HCT116 (cell line): ENCODE measurements at regions not wholly inside any gene's neighbourhood (a gene's known extent, or its start where the extent isn't known, plus 50 kb on each side); places are given as distances from the start of the nearest gene placed in this dataset.

Experiments used
- ATAC-seq: fragments of 200-7000 bp; cut with Tn5 transposase; 2 replicates; pipeline ENCODE4 v1.9.1; 2020; ENCODE audit warnings: mild to moderate bottlenecking, moderate library complexity
- BruUV-seq: library from RNA; stranded (reverse); fragments of 400-500 nt; replicated peaks from 2 replicates; lab custom pipeline; 2021; lab: Mats Ljungman, UMichigan
- CTCF ChIA-PET: fragments of 300-600 bp; sonication (Branson Sonifier 250); formaldehyde crosslinking; loops from one replicate; lab custom pipeline; 2021; ENCODE audit warnings: antibody characterized with exemption; lab: Charles Lee
- POLR2A ChIA-PET: fragments of 300-600, 350-600 bp; sonication (Branson Sonifier 250); formaldehyde crosslinking; loops from one replicate; lab custom pipeline; 2021; ENCODE audit warnings: antibody characterized with exemption; lab: Charles Lee
- RAD21 ChIA-PET, 2 experiments: fragments of 300-600 bp; sonication (Branson Sonifier 250); formaldehyde crosslinking; loops; one replicate each; lab custom pipeline; 2023; ENCODE audit warnings: low total read pairs in 2 of 2; ENCODE audit not compliant: uncharacterized antibody in 2 of 2, unreplicated experiment in 2 of 2, low non-redundant PET in 1 of 2; lab: Charles Lee
- DNase-seq: peaks from one replicate; pipeline ENCODE4 v3.0.0-alpha.2; 2010; ENCODE audit warnings: low read depth, low spot score
- H2AFZ ChIP-seq: fragments of 200-600 bp; shearing (Covaris generic), sonication (generic); 2 replicates; pipeline ENCODE4 v1.6.1; 2017; ENCODE audit warnings: low read depth, mixed run types, mixed read lengths, antibody characterized with exemption, low read length; ENCODE audit not compliant: poor library complexity, severe bottlenecking
- H3K27ac ChIP-seq: 2 replicates; pipeline ENCODE4 v1.5.1; 2012; ENCODE audit warnings: low read depth, low read length
- H3K27me3 ChIP-seq: fragments of 200-600 bp; sonication (generic); 2 replicates; pipeline ENCODE4 v1.6.1; 2016; ENCODE audit warnings: mixed run types, low read length, mixed read lengths; ENCODE audit not compliant: insufficient read depth
- H3K36me3 ChIP-seq, 2 experiments: fragments of 200-500 bp in 1 of 2; fragments of 200-600 bp in 1 of 2; sonication (Bioruptor generic) in 1 of 2; sonication (generic) in 1 of 2; 2 replicates each; pipeline versions ENCODE4 v1.5.1 to v1.6.1; 2014 to 2016; ENCODE audit warnings: low read length in 2 of 2, inconsistent platforms in 1 of 2, mixed read lengths in 1 of 2, mixed run types in 1 of 2; ENCODE audit not compliant: insufficient read depth in 2 of 2, control insufficient read depth in 1 of 2
- H3K4me1 ChIP-seq, 2 experiments: fragments of 200-600 bp in 1 of 2; sonication (generic) in 1 of 2; 2 replicates each; pipeline versions ENCODE4 v1.5.1 to v1.6.1; 2012 to 2017; ENCODE audit warnings: low read length in 2 of 2, inconsistent platforms in 1 of 2, mild to moderate bottlenecking in 1 of 2, mixed read lengths in 1 of 2, mixed run types in 1 of 2, moderate library complexity in 1 of 2; ENCODE audit not compliant: insufficient read depth in 2 of 2, control insufficient read depth in 1 of 2
- H3K4me2 ChIP-seq: fragments of 200-600 bp; sonication (generic); 2 replicates; pipeline ENCODE4 v1.6.1; 2017; ENCODE audit warnings: mixed run types, low read length, mixed read lengths
- H3K4me3 ChIP-seq, 2 experiments: fragments of 200-600 bp in 1 of 2; sonication (generic) in 1 of 2; replicated peaks in 1 of 2; 2 replicates each; pipeline ENCODE4 v1.5.1; 2011 to 2016; ENCODE audit warnings: low read length in 2 of 2, control low read depth in 1 of 2, low read depth in 1 of 2, mild to moderate bottlenecking in 1 of 2, mixed read lengths in 1 of 2, mixed run types in 1 of 2
- H3K79me2 ChIP-seq: fragments of 200-600 bp; sonication (generic); 2 replicates; pipeline ENCODE4 v1.6.1; 2017; ENCODE audit warnings: mild to moderate bottlenecking, mixed run types, low read length, moderate library complexity, mixed read lengths; ENCODE audit not compliant: insufficient read depth
- H3K9ac ChIP-seq: fragments of 200-600 bp; sonication (generic); 2 replicates; pipeline ENCODE4 v1.6.1; 2016; ENCODE audit warnings: low read length, mixed read lengths
- H3K9me2 ChIP-seq: fragments of 200-600 bp; sonication (generic), shearing (Covaris generic); 2 replicates; pipeline ENCODE4 v1.6.1; 2017; ENCODE audit warnings: mixed run types, mild to moderate bottlenecking, moderate library complexity; ENCODE audit not compliant: insufficient read depth
- H3K9me3 ChIP-seq, 2 experiments: fragments of 200-500 bp in 1 of 2; fragments of 200-600 bp in 1 of 2; sonication (Bioruptor generic) in 1 of 2; sonication (generic) in 1 of 2; 2 replicates each; pipeline ENCODE4 v1.6.1; 2014 to 2017; ENCODE audit warnings: low read length in 2 of 2, mixed read lengths in 2 of 2, inconsistent platforms in 1 of 2, low read depth in 1 of 2, mild to moderate bottlenecking in 1 of 2, mixed run types in 1 of 2, moderate library complexity in 1 of 2; ENCODE audit not compliant: control insufficient read depth in 1 of 2, insufficient read depth in 1 of 2
- H4K20me1 ChIP-seq: fragments of 200-600 bp; sonication (generic), shearing (Covaris generic); 2 replicates; pipeline ENCODE4 v1.6.1; 2017; ENCODE audit warnings: mixed run types, mild to moderate bottlenecking, moderate library complexity; ENCODE audit not compliant: insufficient read depth
- CBX3 ChIP-seq: IDR thresholded peaks from 2 replicates; pipeline ENCODE4 v1.6.1; 2012; ENCODE audit warnings: low read depth
- CEBPB ChIP-seq: IDR thresholded peaks from 2 replicates; pipeline ENCODE4 v1.6.1; 2012; ENCODE audit warnings: low read depth
- EGR1 ChIP-seq: IDR thresholded peaks from 2 replicates; pipeline ENCODE4 v1.6.1; 2012; ENCODE audit warnings: low read depth
- SIN3A ChIP-seq: IDR thresholded peaks from 2 replicates; pipeline ENCODE4 v1.6.1; 2012; ENCODE audit warnings: low read depth
- SP1 ChIP-seq: IDR thresholded peaks from 2 replicates; pipeline ENCODE4 v1.6.1; 2012; ENCODE audit warnings: low read depth
- TCF7L2 ChIP-seq: IDR thresholded peaks from 2 replicates; pipeline ENCODE4 v1.7.0; 2011; ENCODE audit warnings: borderline replicate concordance, inconsistent platforms; ENCODE audit not compliant: insufficient read depth, insufficient read length; ENCODE audit errors: extremely low read depth
- intact Hi-C: fragments of 100-400 bp; cut with micrococcal nuclease; formaldehyde crosslinking; loops from 2 replicates; pipeline ENCODE4 v1.10.0; 2022
- TF ChIP-seq, protein P1 (sequence below), 3 experiments: fragments of 200-600 bp in 1 of 3; sonication (generic) in 1 of 3; IDR thresholded peaks in 2 of 3; conservative IDR thresholded peaks in 1 of 3; 2 replicates each; pipeline ENCODE4 v1.5.1; 2012 to 2017; ENCODE audit warnings: low read depth in 2 of 3, low read length in 2 of 3, antibody characterized with exemption in 1 of 3, borderline replicate concordance in 1 of 3, control low read depth in 1 of 3, mild to moderate bottlenecking in 1 of 3, mixed read lengths in 1 of 3, mixed run types in 1 of 3, moderate library complexity in 1 of 3; ENCODE audit not compliant: insufficient read depth in 1 of 3
- TF ChIP-seq, protein P2 (sequence below): IDR thresholded peaks from 2 replicates; pipeline ENCODE4 v1.6.1; 2011; ENCODE audit warnings: mild to moderate bottlenecking, low read length, moderate library complexity; ENCODE audit not compliant: insufficient replicate concordance; ENCODE audit errors: extremely low read depth
- TF ChIP-seq, protein P3 (sequence below): IDR thresholded peaks from 2 replicates; pipeline ENCODE4 v1.6.1; 2012

DNA sequence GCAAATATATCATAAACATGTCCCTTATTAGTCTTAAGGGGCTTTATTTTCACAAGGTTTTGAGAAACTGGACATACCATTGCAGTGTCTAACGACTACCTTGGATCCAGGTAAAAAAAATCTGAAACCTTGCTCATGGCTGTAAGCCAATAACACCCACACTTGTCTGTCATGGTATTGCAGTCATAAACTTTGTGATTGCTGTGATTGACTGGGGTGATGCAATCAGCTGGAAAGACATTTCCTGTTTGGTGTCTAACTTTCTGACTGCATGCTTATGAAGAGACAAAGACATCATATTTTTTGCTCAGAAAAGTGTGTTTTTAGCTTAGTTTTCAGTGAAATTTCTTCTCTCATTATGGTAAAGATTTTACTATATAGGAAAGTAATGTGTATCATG lies 635.0 kb downstream of the TSN start:
- H3K4me2 ChIP-seq, result no peak overlapping the region
- ChIA-PET CTCF (no interaction called here), POLR2A (no interaction called here), RAD21 (no interaction called here)
- H4K20me1 ChIP-seq, result no peaks in the 10 kb centered on the region
- H3K27ac ChIP-seq, result no peak overlapping the region
- no peaks in the 10 kb centered on the region for H3K79me2 ChIP-seq
- no peak overlapping the region for H3K9ac ChIP-seq
- ATAC-seq, result no peak
- peak; percentile 33; the same call in 1 of the 2 replicates for TF ChIP-seq CEBPB
- TF ChIP-seq, protein P1, sequence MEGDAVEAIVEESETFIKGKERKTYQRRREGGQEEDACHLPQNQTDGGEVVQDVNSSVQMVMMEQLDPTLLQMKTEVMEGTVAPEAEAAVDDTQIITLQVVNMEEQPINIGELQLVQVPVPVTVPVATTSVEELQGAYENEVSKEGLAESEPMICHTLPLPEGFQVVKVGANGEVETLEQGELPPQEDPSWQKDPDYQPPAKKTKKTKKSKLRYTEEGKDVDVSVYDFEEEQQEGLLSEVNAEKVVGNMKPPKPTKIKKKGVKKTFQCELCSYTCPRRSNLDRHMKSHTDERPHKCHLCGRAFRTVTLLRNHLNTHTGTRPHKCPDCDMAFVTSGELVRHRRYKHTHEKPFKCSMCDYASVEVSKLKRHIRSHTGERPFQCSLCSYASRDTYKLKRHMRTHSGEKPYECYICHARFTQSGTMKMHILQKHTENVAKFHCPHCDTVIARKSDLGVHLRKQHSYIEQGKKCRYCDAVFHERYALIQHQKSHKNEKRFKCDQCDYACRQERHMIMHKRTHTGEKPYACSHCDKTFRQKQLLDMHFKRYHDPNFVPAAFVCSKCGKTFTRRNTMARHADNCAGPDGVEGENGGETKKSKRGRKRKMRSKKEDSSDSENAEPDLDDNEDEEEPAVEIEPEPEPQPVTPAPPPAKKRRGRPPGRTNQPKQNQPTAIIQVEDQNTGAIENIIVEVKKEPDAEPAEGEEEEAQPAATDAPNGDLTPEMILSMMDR (IDR thresholded peaks at IDR 0.05 in 2 of 3, conservative IDR thresholded peaks at IDR 0.05 in 1 of 3; ENCODE audit: borderline replicate concordance in 1 of 3, insufficient read depth in 1 of 3, low read depth in 2 of 3, low read length in 2 of 3), result no peak
- no peaks in the 10 kb centered on the region for H3K4me1 ChIP-seq
- H3K27me3 ChIP-seq, result no peaks in the 10 kb centered on the region
- no peaks in the 10 kb centered on the region for H3K9me2 ChIP-seq
- DNase-seq, result no peak
- H3K4me3 ChIP-seq, result no peak overlapping the region
- no TSS peak for BruUV-seq
- peaks cover 7 to 13% of the 10 kb centered on the region in 2 experiments; a peak in 2 of 4 replicates for H3K9me3 ChIP-seq
- intact Hi-C loops, result no loop called here
- H3K36me3 ChIP-seq, result no peaks in the 10 kb centered on the region
- H2AFZ ChIP-seq, result no peak overlapping the region

DNA sequence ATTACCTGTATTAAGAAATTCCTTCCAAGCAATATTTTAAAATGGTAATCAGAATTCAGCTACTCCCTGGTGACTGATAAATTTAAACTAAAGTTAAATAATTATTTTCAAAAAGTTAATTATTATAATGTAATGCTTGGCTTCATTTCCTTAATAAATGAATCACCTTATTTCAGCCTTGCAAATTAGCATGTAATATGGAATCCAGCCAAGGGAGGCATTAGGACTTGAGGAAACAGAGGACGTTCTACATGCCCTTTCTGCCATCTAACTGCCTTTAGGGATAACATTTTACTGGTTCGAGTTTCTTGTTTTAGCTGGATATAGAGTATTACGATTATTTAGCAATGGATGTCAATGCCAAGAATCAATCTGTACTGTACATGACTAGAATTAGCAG lies 636.3 kb downstream of the TSN start:
- H3K9ac ChIP-seq, result no peak overlapping the region
- H3K4me3 ChIP-seq, result no peak overlapping the region
- RAD21 ChIA-PET, result no interaction called here
- H3K79me2 ChIP-seq, result no peaks in the 10 kb centered on the region
- intact Hi-C loops, result no loop called here
- no peak for ATAC-seq
- BruUV-seq, result no TSS peak
- H3K4me1 ChIP-seq, result no peaks in the 10 kb centered on the region
- DNase-seq, result no peak
- no peak overlapping the region for H2AFZ ChIP-seq
- TF ChIP-seq SIN3A, result no peak
- TF ChIP-seq, protein P2, sequence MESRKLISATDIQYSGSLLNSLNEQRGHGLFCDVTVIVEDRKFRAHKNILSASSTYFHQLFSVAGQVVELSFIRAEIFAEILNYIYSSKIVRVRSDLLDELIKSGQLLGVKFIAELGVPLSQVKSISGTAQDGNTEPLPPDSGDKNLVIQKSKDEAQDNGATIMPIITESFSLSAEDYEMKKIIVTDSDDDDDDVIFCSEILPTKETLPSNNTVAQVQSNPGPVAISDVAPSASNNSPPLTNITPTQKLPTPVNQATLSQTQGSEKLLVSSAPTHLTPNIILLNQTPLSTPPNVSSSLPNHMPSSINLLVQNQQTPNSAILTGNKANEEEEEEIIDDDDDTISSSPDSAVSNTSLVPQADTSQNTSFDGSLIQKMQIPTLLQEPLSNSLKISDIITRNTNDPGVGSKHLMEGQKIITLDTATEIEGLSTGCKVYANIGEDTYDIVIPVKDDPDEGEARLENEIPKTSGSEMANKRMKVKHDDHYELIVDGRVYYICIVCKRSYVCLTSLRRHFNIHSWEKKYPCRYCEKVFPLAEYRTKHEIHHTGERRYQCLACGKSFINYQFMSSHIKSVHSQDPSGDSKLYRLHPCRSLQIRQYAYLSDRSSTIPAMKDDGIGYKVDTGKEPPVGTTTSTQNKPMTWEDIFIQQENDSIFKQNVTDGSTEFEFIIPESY, result no peak
- no peak for TF ChIP-seq EGR1
- TF ChIP-seq, protein P3, sequence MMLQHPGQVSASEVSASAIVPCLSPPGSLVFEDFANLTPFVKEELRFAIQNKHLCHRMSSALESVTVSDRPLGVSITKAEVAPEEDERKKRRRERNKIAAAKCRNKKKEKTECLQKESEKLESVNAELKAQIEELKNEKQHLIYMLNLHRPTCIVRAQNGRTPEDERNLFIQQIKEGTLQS, result no peak
- TF ChIP-seq CBX3, result no peak
- TF ChIP-seq SP1, result no peak
- TF ChIP-seq TCF7L2, result no peak
- H3K36me3 ChIP-seq, result no peaks in the 10 kb centered on the region
- H3K9me2 ChIP-seq, result no peaks in the 10 kb centered on the region
- POLR2A ChIA-PET, result no interaction called here
- H3K27me3 ChIP-seq, result no peaks in the 10 kb centered on the region
- H3K9me3 ChIP-seq, result peaks cover 10% of the 10 kb centered on the region in 2 experiments; a peak in 2 of 4 replicates
- no peaks in the 10 kb centered on the region for H4K20me1 ChIP-seq
- CTCF ChIA-PET, result no interaction called here
- no peak overlapping the region for H3K4me2 ChIP-seq
- no peak overlapping the region for H3K27ac ChIP-seq
